VCaP (cell line): ENCODE measurements at regions not wholly inside any gene's neighbourhood (a gene's known extent, or its start where the extent isn't known, plus 50 kb on each side); places are given as distances from the start of the nearest gene placed in this dataset.
A peak's percentile ranks its signal among the peaks of the same experiment; 100 is the strongest.

Experiments
- H3K27ac ChIP-seq: fragments of 450-650 bp; 2 replicates; pipeline ENCODE4 v1.5.1; 2017
- TF ChIP-seq, protein P1 (sequence below): fragments of 450-650 bp; conservative IDR thresholded peaks from 2 replicates; pipeline ENCODE4 v1.5.1; 2017; ENCODE audit warnings: mild to moderate bottlenecking, moderate library complexity

DNA sequence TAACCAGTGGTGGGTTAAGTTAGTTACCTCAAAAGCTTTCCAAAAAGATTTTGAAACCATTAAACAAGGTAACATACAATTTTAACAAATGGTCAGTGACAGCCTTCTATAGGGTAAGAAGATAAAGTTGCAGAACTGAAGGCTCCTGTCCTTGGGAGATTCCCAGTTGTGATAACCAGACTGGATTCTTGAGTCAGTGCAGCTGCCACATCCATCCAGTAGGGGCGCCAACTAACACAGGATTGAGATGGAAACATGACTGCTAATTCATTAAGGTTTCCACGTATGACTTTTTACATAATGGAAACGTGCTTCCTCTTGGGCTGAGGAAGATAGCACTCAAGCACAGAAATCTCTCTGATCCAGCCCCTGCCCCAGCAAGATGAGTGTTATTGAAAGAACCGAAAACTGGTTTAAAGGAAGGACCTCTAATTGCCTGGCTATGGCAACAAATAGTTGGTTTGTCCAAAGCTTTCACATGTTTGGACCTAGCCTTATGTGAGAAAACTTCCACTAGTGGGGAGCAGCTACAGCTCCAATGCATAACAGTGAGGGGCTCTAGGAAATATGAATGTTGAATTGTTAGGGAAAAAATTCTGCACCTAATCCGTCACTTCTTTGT lies 269.8 kb upstream of the MYOCD start:
- TF ChIP-seq, protein P1, sequence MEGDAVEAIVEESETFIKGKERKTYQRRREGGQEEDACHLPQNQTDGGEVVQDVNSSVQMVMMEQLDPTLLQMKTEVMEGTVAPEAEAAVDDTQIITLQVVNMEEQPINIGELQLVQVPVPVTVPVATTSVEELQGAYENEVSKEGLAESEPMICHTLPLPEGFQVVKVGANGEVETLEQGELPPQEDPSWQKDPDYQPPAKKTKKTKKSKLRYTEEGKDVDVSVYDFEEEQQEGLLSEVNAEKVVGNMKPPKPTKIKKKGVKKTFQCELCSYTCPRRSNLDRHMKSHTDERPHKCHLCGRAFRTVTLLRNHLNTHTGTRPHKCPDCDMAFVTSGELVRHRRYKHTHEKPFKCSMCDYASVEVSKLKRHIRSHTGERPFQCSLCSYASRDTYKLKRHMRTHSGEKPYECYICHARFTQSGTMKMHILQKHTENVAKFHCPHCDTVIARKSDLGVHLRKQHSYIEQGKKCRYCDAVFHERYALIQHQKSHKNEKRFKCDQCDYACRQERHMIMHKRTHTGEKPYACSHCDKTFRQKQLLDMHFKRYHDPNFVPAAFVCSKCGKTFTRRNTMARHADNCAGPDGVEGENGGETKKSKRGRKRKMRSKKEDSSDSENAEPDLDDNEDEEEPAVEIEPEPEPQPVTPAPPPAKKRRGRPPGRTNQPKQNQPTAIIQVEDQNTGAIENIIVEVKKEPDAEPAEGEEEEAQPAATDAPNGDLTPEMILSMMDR = peak; percentile 37

DNA sequence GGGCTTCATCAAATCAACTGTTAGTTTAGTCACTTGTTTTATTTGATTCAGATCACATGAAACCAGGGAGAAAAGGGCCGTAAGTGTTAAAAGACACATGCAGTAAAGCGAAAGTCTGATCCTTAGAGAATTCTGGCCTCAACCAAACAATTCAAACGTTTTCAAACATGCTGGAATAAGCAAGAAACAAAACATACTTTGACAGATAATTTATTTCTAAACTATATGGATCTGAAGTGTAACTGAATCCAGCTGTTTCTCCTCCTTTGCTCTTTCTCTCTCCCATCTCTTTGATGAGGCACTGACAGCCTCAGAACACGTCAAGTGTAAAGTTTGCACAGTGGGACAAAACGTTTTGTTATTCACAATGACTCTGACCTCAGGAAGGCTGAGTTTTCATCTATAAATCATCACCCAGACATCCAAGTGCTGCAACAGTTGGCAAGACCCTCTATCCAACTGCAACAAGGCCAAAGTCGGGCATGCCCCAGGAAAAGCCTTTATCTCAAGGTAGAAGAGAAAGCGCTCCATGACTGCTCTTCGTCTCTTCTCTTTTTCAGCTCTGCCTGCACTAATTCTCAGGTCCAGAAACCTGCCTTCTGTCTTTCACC lies 267.1 kb upstream of the MYOCD start:
- TF ChIP-seq, protein P1 = no peak
- H3K27ac ChIP-seq = no peak overlapping the region

More for the DNA sequence above, 269.8 kb upstream of the MYOCD start:
- no peak overlapping the region for H3K27ac ChIP-seq

DNA sequence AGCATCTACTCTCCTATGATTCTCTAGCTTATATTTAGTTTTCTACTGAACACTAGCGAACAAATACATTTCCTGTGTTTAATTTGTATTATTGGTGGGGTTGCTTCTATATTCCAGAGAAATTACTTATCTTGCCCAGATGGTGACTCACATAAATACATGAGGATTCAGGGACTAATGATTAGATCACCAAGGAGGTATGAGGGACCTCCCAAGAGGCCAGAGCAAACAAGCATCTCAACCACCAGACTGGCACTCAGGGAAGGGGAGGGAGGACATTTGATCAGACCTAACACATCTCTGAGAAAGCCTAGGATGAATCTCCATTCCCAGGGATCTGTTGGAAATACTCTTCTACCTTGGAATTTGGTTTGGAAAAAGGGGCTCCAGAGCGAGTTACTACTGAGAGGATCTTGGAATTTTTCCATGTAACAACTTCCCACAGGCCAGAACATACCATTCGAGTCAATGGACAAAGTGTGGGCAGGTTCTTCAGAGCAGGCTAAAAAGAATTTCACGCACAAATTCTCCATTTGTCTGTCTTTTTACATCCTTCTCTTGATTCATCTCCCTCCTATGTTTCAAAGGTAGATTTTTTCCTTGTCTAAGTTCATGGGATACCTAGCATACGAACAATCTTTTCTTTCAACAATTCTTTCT lies 262.6 kb upstream of the MYOCD start:
- TF ChIP-seq, protein P1 = no peak
- no peak overlapping the region for H3K27ac ChIP-seq

DNA sequence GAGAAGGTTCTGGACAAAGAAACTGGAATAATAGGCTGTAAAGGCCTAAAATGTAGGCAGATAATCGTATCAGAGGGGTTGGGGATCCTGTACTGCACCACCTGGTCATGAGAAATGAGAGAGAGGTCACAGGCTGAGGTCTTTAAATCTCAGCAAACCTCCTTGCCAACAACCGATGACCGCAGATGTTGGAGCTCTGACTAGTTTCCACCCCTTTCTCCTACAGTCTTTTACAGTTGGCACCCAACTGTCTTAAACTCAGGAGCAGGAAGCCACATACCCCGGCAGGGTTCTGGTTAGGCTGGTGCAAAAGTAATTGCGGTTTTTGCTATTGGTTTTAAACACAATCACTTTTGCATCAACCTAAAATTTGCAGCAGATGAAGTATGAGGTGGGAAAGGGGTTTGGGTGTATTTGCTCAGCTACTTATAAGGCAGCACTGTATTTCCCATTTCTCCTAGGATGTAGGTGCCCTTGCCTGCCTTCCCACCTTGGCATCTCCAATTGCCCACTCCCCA lies 261.8 kb upstream of the MYOCD start:
- TF ChIP-seq, protein P1 = no peak
- no peak overlapping the region for H3K27ac ChIP-seq

DNA sequence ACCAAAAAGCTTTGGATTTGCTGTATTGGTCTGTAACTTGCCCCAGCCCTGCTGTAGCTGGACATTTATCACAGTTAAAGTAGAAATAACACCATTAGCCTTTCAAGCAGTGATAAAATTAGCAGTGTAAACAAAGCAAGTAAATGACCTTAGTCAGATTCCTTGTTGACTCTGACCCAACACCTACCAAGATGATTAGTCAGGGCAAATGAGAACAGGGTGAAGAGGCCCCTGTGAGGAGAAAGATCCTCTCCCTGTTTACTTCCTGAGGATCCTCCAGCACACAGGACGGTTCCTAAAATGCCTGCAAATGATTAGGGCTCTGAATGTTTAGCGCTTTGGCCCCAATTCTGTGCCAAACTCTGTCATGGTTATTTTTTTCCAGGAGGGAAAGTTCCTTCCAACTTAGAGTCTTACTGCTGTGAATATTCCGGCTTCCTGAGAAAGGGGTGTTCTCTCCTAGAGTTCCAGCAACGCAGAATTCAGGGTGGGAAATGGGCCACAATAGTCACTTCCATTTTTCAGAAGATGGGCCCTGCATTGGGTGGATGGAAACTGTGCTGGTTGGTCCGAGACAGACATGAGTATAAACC lies 259.0 kb upstream of the MYOCD start:
- TF ChIP-seq, protein P1 = no peak
- no peak overlapping the region for H3K27ac ChIP-seq

DNA sequence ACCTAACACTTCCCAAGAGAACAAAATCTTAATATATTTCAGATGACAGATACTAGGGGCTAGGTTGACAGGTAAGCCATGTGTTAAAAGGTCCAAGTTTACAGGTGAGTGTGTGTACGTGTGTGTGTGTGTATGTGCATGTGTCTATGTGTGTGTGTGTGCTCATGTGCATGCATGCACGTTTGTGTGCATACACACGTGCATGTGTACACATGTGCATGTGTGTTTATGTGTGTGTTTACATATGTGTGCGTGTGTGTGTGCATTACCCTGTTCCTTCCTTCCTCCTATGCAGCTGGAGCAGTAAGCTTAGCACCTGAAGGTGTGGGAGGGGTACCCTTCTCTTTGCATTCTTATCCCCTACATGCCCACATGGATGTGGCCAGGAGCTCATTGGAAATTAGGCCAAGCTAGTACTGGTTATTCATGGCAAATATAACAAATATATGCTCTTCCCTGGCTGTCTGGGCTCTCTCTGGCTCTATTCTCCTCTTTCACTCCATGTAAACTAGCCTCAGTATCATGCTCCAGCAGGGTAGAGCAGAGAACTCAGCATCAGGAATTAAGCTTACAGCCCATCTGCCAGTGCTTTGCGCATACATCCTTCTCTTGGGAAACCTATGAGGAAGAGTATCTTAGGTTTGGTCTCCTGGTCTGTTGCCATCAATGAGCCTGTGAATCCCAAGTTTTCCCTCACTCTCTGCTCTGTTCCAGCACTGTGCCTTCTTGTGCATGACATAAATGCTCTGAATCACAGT lies 258.0 kb upstream of the MYOCD start:
- H3K27ac ChIP-seq = no peak overlapping the region
- TF ChIP-seq, protein P1 = no peak
